GM21360 (cell line): ENCODE measurements at regions not wholly inside any gene's neighbourhood (a gene's known extent, or its start where the extent isn't known, plus 50 kb on each side); places are given as distances from the start of the nearest gene placed in this dataset.

Experiments used
- ATAC-seq: cut with Tn5 transposase; IDR thresholded peaks from one replicate; pipeline ENCODE4 v1.9.1; 2021; ENCODE audit warnings: mild to moderate bottlenecking, moderate library complexity; ENCODE audit not compliant: unreplicated experiment

DNA sequence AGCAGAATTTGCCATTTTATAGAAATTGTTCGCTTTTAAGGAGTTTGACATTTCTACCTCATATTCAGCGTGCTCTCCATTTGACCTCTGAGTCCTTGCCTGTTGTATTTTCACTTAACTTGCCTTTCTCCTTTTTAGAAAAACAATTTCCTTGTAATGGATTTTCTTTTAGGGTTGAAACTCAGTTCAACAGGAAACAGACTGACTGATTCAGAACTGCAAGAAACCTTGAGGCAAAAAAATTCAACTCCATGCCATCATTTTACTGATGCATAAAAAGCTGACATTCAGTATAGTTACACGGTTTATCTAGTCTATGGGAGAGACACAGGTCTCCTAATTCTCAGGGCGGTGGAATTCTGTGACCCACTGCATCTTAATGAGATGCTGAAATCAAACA is 59.8 kb downstream of the MRPS30 start:
- no peak for ATAC-seq

DNA sequence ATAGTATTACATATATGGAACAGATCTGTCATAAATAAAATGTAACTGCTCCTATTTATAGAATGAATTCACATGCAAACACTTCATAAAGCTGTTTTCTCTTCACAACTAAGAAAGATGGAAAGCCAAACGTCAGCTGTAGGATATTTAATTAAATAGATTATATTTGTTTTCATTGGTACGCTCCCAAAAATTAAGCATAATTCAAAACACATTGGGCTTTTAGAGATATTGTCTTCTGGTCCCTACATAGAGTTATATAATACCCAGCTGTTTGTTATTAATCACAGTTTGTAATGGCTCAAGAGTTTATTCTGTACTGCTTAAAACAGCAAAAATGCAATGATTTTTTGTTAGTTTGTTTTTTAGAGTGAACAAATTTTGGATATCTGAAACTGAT is 61.2 kb downstream of the MRPS30 start:
- ATAC-seq: no peak

DNA sequence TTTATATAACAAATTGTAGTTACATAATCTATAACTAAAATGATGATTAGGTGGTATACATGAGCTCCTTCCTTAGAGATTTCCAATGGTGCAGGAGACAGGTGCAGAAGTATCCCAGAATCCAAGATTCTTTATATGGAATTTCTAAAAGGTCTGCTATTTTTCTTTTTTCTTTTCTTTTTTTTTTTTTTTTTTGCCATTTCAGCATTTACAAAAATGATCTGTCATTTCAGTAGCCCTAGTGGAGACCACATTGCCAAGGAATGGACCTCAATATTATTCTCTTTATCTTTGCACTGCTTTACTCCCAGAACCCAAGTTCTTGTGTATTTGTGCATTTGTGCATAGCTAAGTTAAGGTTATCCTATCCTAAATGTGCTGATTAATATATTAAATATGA is 61.7 kb downstream of the MRPS30 start:
- ATAC-seq: no peak

DNA sequence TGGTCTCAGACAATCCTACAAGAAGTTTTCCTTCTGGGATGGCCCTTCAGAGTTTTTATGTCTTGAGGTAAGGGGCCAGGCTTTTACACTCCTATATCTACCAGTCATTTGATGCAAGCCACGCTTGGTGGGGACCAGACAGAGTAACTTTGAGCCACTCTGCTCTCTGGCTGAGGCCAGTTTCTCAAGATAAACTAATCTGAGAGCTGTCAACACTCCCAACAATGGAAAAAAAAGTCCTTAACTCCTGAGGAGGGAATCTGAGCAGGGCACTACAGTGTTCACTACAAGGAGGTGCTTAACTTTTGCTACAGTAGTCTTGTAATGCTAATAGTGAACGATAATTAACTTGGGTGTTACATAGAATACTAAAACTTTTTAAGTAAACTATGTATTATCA is 62.7 kb downstream of the MRPS30 start:
- no peak for ATAC-seq

DNA sequence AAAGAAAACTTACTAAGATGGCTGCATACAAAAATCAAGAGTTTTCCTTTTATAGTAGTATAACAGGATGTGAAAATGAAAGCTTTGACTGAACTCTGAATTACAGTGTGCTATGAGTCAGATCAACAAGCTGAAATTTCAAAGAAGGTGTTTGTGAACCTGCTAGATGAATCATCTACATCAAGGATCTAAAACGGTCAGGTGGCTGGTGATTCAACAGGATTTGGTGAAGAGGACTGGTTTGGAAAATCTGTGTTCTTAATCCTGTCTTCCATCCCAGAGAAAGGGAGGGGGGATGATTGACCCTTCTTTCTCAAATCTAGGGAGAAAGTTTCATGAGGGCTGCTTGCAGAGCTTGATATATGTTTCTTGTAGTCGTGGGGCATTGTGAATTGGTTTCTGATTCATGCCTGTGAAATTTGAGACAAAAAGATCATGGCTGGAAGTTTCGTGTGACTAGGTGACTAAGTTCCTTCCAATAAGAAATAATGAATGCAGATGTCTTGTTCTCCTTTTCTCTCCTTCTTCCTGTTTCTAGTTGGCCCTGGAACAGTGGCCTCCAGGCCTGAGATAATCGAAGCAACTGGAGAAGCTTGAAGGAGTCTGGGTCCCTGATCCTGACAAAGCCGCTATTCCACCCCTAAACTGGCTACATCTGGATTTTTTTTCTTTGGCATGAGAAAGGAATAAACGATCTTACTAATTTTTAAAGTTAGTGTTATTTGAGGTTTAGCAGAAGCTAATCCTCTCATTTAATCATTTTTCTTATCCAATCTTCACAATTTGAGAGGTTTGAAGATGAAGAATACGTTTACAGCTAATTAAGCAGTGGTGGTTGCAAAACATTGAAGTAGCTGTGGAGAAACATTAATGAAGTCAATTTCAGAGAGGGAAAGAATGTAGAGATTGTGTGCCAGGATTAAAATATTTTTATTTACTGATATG is 67.2 kb downstream of the MRPS30 start:
- ATAC-seq: peak; percentile 99

DNA sequence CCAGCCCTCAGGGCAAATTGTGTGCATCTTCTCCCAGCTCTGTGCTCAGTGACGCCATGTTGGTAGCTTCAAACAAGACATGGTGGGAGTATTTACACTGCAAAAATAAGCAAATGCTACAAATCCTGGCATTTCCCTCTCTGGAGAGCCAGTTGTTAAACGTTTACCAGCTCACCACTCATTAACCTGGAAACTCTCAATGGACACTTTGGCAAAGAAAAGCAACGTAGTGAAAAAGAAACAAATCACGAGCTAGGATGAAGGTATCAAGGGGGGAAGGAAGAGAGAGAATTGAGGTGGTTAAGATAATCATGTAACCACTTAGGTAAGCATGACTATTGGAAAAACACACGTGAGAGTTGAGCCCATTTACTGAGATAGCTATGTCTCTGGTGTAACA is 72.5 kb downstream of the MRPS30 start:
- ATAC-seq: no peak

DNA sequence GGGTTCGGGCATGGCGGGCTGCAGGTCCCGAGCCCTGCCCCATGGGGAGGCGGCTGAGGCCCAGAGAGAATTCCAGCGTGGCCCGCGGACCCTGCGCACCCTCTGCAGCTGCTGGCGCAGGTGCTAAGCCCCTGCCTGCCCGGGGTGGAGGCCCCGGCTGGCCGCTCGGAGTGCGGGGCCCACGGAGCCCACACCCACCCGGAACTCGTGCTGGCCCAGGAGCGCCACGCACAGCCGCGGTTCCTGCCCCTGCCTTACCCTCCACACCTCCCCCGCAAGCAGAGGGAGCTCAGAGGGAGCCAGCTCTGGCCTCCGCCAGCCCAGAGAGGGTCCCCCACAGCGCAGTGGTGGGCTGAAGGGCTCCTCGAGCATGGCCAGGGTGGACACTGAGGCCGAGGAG is 75.3 kb downstream of the MRPS30 start:
- ATAC-seq: no peak

DNA sequence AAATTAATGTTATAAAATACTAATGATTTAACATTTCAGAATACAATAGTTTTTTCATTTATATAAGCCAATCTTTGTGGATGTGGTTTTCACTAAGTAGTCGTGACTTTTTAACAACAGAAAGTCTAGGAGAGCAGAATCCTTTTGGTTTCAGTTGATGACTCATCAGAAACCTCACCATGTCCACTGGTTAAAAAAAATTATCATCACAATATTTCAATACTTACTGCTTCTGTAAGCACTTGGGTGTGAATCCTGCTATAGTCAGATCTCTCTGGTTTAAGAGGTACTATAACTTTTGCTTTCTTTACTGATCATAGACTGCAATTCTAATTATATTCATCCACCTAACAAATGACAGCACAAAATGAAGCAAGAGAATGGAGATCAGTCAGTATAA is 77.2 kb downstream of the MRPS30 start:
- ATAC-seq: peak; percentile 94

DNA sequence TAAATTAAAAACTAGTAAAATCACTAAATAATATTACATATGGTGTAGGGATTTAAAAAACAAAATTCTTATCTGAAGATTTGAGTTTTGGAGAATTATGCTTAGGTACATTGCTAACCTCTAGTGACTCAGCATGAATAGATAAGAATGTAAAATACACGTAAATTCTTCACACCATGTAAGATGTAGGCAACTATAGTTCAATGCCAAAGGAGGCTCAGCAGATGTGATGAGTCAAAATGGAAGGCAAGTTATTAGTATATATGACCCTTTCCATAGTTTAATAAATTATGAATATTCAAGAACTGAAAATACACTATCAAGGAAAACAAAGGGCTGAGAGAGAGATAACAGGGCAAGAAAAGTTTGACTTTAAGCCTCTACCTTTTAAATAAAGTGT is 79.0 kb downstream of the MRPS30 start:
- ATAC-seq: no peak

DNA sequence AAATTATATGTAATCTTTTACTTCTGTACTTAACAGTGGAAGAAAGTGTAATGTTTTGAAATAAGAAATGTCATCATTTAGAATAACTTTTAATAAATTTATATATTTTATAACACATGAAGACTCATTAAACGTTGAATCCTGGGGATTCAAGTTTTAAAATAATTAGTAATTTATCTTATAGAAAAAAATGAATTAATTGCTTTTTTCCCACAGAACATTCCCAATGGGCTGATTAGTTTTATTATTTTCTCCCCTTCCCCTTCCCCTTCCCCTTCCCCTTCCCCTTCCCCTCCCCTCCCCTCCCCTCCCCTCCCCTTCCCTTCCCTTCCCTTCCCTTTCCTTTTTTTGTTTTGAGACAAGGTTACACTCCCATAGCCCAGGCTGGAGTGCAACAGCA is 79.7 kb downstream of the MRPS30 start:
- ATAC-seq: no peak

DNA sequence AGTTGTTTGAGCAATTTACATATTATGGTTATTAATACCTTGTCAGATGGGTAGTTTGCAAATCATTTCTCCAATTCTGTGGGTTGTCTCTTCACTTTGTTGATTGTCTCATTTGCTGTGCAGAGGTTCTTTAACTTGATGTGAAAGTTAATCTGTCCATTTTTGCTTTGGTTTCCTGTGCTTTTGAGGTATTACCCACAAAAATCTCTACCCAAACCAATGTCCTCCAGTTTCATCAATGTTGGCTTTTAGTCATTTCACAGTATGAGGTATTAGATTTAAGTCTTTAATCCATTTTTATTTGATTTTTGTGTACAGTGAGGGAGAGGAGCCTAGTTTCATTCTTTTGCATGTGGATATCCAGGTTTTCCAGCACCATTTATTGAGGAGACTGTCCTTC is 82.4 kb downstream of the MRPS30 start:
- no peak for ATAC-seq

DNA sequence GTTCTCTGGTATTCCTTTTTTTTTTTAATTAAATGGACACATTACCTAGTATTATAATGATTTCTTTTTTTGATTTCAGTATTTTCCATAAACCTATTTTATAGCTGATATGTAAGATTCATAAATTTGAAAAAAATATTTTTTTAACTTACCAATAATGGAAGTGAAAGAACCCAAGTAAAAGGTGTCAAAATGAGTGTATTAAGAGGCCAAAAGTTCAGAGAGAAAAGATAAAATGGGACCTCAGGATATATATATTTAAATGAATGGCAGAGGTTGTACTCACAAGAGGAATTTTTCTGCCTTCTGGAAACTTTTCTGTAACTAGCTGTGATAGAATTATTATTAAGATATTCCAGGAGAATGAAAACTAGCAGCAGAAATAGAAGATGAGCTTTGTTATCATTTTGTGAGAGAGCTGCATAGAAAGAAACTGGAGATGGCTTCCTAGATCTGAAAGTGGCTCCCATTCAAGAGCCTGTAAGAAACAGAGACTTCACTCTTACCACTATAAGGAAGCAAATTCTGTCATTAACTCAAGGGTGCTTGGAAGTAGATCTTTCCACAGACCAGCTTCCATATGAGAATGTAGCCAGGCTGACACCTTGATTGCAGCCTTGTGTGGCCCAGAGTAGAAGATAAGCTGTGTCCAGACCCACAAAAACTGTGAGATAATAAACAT is 91.7 kb downstream of the MRPS30 start:
- ATAC-seq: no peak

DNA sequence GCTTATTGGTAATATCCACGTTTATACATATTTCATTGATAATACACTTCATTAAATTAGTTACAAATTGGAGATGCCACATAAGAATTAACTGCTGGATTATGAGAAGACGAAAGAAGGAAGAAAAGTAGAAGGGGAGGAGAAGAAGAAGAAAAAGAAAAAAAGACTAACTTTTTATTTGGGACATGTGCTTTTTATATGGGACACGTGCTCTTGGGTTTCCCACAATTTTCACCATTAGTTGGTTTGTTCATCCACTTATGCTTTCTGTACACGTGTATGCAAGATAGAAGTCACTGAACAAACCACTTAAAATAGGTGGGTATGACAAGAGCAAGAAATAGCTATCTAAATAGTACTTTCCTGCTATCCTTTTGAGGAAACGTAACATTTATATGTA is 98.6 kb downstream of the MRPS30 start:
- ATAC-seq: no peak

DNA sequence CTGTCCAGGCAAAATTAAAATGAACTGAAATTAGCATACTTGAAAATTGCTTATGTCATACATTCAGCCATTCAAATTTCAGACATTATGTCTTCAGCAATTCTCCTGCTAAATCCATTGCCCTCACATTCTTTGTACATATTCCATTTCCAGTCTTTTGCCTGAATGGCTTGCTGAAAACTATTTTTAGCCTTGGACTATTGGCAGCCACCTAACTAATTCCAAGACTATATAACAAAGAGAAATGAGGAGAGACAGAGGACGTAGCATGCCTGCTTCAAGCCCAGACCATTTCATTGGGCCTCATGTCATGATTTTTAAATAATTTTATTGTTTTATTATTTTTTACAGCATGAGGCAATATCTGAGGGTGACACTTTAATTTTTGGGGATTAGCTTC is 100.3 kb downstream of the MRPS30 start:
- ATAC-seq: no peak

DNA sequence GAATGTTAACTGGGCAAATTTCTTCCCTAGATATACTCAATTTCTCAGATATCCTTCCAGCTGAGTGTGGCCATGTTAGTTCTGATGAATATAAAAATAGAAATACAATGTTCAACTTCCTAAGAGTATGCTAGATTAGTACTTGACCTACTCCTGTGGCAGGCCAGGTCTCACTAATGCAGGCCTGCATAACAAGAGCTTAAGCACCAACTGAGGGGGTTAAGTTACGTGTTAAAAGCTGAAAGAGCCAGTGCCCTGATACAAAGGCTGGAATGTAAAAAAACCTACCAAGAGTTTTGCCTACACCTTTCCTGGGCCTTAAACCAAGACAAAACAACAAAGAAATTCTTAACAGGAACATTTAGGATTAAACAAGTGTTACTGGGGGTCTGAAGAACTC is 102.8 kb downstream of the MRPS30 start:
- no peak for ATAC-seq

DNA sequence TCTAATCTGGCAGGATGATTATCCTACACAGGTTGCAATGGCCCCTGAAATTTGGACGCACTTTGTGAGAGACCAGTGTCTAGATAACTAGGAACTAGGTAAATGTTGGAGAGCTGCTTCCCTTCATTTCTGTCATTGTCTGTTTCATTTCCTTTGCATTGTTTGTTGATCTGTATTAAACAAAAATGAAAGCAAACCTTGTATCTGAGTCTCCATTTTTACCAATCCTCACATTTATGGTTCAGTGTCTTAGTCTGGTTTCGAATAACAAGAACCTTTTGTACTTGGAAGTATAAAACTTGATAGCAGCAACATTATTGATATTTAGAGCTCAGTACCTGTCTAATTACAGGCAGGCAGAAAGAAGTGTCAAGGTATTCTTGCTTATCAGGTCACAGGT is 105.5 kb downstream of the MRPS30 start:
- ATAC-seq: no peak

DNA sequence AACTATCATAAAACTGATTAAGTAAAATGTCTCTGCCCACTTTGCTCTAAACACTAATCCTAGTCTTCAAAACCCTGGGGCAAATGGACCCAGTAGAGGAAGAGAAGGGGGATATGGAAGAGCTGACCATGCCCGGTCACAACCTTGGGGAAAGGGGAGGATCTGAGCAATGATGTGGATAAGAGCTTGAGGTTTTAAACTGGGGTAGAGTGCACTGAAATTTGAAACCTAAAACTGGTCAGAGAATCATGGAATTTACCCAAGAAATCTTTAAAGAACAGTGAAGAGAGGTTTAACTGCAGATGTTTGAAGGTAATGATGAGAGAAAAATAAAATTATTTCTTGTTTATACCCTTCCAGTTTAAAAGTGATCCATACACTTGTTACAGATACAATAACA is 110.8 kb downstream of the MRPS30 start:
- no peak for ATAC-seq

DNA sequence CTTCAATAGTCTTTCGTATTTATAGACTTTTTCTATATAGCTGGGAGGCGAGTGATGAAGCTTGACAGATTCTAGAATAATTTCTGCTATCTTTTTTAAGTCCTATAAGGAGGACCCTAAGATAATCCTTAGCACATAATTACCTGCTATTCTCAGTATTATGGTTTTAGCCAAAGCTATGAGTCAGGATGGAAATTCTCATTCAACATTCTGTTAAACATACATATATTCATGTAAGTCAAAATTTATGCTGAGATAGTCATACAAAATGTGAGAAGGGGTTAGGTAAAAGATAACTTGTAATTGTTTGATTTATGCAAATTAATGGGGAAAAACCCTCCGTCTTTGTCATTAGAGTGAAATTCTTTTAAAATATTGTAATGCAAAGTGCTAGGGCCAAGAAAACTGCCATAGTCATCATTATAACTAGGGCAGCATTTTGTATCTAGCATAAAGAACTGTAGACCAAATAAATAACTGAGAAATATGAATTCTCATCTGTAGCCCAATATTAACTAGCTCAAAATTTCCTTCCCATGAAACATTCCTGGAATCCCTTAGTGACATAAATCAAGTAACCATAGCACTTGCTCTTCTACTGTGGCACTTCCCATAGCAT is 118.5 kb downstream of the MRPS30 start:
- ATAC-seq: no peak

DNA sequence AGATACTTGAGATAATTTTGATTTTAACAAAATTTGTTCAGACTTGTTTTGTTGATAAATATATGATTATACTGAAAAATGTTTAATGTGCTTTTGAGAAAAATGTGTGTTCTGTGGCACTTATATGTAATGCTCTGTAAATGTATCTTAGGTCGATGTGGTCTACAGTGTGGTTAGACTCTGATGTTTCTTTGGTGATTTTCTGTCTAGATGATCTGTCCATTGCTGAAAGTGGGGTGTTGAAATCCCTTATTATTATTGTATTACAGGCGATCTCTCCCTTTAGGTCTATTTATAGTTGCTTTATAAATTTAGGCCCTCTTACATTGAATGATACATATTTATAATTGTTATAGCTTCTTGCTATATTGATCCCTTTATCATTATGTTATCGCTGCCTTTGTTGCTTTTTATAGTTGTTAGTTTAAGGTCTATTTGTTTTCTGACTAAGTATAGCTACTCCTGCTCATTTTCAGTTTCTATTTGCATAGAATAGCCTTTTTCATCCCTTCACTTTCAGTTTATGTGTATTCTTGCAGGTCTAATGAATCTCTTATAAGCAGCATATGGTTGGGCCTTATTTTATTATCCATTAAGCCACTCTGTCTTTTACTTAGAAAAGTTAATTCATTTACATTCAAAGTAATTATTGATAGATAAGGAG is 124.3 kb downstream of the MRPS30 start:
- peak; percentile 99 for ATAC-seq

DNA sequence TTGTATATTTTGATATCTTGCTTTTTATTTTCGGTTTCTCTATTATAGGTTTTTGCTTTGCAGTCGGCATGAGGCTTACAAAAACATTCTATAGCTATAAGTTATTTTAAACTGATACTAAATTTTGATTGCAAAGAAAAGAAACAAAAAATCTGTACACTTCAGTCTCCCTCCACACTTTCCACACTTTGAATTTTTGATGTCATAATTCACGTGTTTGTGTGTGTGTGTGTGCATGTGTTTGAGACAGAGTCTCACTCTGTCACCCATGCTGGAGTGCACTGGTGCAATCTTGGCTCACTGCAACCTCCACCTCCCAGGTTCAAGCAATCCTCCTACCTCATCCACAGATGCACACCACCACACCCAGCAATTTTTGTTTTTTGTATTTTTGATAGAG is 124.9 kb downstream of the MRPS30 start:
- ATAC-seq: peak; percentile 18

DNA sequence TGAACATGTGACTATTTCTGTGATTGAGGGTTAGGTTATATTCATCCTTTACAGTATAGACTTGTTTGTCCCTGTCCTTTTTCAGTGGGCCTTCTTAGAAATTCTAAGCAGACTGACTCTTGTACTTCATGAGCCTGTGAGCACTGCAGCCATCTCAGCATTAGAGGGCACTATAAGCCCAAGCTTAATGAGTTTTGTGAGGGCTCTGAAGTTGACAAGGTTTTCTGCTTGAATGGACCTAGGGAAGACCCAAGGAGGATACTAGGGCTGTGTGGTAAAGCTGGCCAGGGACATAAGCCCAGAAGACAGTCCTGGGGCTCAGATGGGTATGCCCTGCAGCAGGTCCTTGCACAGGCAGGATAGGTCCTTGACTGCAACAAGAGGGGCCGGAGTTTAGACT is 126.5 kb downstream of the MRPS30 start:
- ATAC-seq: no peak
